ENCODE measurements at regions not wholly inside any gene's neighbourhood (a gene's known extent, or its start where the extent isn't known, plus 50 kb on each side); places are given as distances from the start of the nearest gene placed in this dataset.

GRCh38 chr12:126443977-126444376 is 1378.7 kb downstream of the AACS start (continued):
- TF ChIP-seq ZNF462 (CRISPR knock-in tag; IDR thresholded peaks at IDR 0.05): no peak

- H3K4me3 ChIP-seq: no peak overlapping the region
- Mint-ChIP-seq H3K4me1 (no peaks in the 10 kb centered on the region), H3K36me3 (ENCODE audit: low read depth) (peaks cover 46% of the 10 kb centered on the region), H3K9me3 (peaks cover 97% of the 10 kb centered on the region), H3K4me3 (no peak overlapping the region), H3K27ac (no peak overlapping the region), H3K27me3 (ENCODE audit: insufficient read depth, low read depth, poor library complexity) (peaks cover 5% of the 10 kb centered on the region)
- no peak overlapping the region for H3K4me2 ChIP-seq
- no peaks in the 10 kb centered on the region for H3K36me3 ChIP-seq (ENCODE audit: insufficient read depth)
- ATAC-seq (no peak), DNase-seq (ENCODE audit: low spot score) (peak; percentile 10)
- no peaks in the 10 kb centered on the region for H3K79me2 ChIP-seq (replicated peaks; ENCODE audit: insufficient read depth)
- no peak overlapping the region for H2AFZ ChIP-seq
- no peaks in the 10 kb centered on the region for H3K4me1 ChIP-seq (ENCODE audit: insufficient read depth)
- H3K27me3 ChIP-seq (ENCODE audit: insufficient read depth): no peaks in the 10 kb centered on the region
- H3F3A ChIP-seq (replicated peaks; ENCODE audit: low read depth): no peaks in the 10 kb centered on the region
- H3K27ac ChIP-seq (ENCODE audit: low read depth): no peak overlapping the region
- H4K20me1 ChIP-seq (replicated peaks; ENCODE audit: insufficient read depth): no peaks in the 10 kb centered on the region
- no peaks in the 10 kb centered on the region; the same call in 1 of the 2 replicates for H3K9me2 ChIP-seq (ENCODE audit: insufficient read depth)
- TF ChIP-seq ZNF331 (CRISPR knock-in tag; IDR thresholded peaks at IDR 0.05; ENCODE audit: low read depth) (no peak), EZH2 (IDR thresholded peaks at IDR 0.05; ENCODE audit: low read depth, unreplicated experiment) (no peak), ZNF462 (CRISPR knock-in tag; IDR thresholded peaks at IDR 0.05) (no peak), CTCF (conservative IDR thresholded peaks at IDR 0.05; ENCODE audit: low read depth in 2 of 2) (no peak), CREB1 (CRISPR knock-in tag; IDR thresholded peaks at IDR 0.05; ENCODE audit: low read depth) (no peak), JUNB (IDR thresholded peaks at IDR 0.05; ENCODE audit: unreplicated experiment) (no peak), POLR2AphosphoS5 (IDR thresholded peaks at IDR 0.05; ENCODE audit: low read depth) (no peak), NANOG (IDR thresholded peaks at IDR 0.05; ENCODE audit: borderline replicate concordance) (no peak), STAT1 (IDR thresholded peaks at IDR 0.05; ENCODE audit: unreplicated experiment) (no peak)
Measured at GRCh38 chr12:126447346-126447745, 1382.1 kb downstream of the AACS start.
